BJ (cell line): ENCODE measurements at regions not wholly inside any gene's neighbourhood (a gene's known extent, or its start where the extent isn't known, plus 50 kb on each side); places are given as distances from the start of the nearest gene placed in this dataset.

Experiments used
- CTCF ChIA-PET: fragments of 350-600 bp; formaldehyde crosslinking; extraction: SDS; loops from one replicate; lab custom pipeline; 2021; ENCODE audit warnings: antibody characterized with exemption, inconsistent platforms; lab: Yijun Ruan, JAX
- POLR2A ChIA-PET: fragments of 300-600 bp; sonication (Branson Sonifier 250); formaldehyde crosslinking; extraction: SDS; loops from one replicate; lab custom pipeline; 2021; ENCODE audit warnings: antibody characterized with exemption; lab: Charles Lee
- DNase-seq: peaks from one replicate; pipeline ENCODE4 v3.0.0-alpha.2; 2011; ENCODE audit warnings: low read depth
- H3K27me3 ChIP-seq: 2 replicates; pipeline ENCODE4 v1.6.0; 2011; ENCODE audit warnings: low read length; ENCODE audit not compliant: control insufficient read depth, insufficient read depth
- H3K36me3 ChIP-seq: 2 replicates; pipeline ENCODE4 v1.5.1; 2011; ENCODE audit warnings: low read length; ENCODE audit not compliant: control insufficient read depth, insufficient read depth
- H3K4me3 ChIP-seq: 2 replicates; pipeline ENCODE4 v1.5.1; 2011; ENCODE audit warnings: low read depth, mild to moderate bottlenecking, control low read depth, low read length
- CTCF ChIP-seq: IDR thresholded peaks from 2 replicates; pipeline ENCODE4 v1.5.1; 2011; ENCODE audit warnings: low read depth, mild to moderate bottlenecking, control low read depth, inconsistent platforms, low read length, moderate library complexity; ENCODE audit not compliant: insufficient read depth

DNA sequence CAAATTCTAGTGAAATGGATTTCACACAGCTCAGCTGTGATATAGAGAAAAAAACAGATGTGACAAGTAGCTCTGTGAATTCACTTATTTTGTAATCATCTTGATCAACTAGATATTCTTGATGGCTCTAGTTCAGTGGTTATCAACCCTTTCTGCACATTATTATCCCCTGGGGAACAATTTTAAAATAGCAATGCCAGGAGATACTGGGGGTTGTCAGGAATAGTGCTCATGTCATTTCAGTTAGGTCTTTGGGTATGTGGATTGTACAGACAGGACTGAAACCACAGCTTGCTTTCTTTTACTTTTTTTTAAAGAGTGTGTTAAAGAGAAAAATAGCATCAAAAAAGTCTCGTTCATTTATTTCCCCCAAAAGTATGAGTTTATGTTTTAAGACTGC is 269.0 kb upstream of the PDGFD start:
- ChIA-PET POLR2A (no interaction called here), CTCF (no interaction called here)
- Histone ChIP-seq H3K36me3 (no peaks in the 10 kb centered on the region), H3K27me3 (no peaks in the 10 kb centered on the region), H3K4me3 (no peak overlapping the region)
- no peak for TF ChIP-seq CTCF
- DNase-seq, result no peak

DNA sequence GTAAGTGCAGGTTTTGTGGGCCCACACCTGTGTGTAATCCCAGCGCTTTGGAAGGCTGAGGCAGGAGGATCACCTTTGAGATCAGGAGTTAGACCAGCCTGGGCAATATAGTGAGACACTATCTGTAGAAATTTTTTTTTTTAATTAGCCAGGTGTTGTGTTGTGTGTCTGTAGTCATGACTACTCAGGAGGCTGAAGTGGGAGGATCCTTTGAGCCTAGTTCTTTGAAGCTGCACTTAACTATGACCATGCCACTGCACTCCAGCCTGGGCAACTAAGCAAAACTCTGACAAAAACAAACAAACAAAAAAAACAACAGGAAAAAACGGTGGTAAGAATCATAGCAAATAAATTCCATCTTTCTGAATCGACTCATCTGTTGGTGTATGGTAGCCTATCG is 268.6 kb upstream of the PDGFD start:
- Histone ChIP-seq H3K4me3 (no peak overlapping the region), H3K27me3 (no peaks in the 10 kb centered on the region)
- POLR2A ChIA-PET, result no interaction called here

DNA sequence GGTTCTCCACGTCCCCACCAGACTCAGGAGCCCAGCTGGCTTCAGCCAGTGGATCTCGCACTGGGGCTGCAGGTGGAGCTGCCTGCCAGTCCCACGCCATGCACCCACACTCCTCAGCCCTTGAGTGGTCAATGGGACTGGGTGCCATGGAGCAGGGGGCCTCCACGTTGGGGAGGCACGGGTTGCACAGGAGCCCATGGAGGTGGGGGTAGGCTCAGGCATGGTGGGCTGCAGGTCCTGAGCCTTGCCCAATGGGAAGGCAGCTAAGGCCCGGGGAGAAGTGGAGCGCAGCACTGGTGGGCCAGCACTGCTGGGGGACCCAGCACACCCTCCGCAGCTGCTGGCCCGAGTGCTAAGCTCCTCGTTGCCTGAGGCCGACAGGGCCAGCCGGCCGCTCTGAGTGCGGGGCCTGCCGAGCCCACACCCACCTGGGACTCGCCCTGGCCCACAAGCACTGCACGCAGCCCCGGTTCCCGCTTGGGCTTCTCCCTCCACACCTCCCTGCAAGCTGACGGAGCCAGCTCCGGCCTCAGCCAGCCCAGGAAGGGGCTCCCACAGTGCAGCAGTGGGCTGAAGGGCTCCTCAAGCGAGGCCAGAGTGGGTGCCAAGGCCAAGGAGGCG is 258.5 kb upstream of the PDGFD start:
- CTCF ChIA-PET, result no interaction called here
- H3K27me3 ChIP-seq, result no peaks in the 10 kb centered on the region
- no peak overlapping the region for H3K4me3 ChIP-seq
- TF ChIP-seq CTCF, result no peak
- no peaks in the 10 kb centered on the region for H3K36me3 ChIP-seq
- POLR2A ChIA-PET, result no interaction called here
- DNase-seq, result no peak

More for the DNA sequence above, 268.6 kb upstream of the PDGFD start:
- CTCF ChIA-PET, result no interaction called here
- no peak for TF ChIP-seq CTCF
- DNase-seq, result no peak
- H3K36me3 ChIP-seq, result no peaks in the 10 kb centered on the region

DNA sequence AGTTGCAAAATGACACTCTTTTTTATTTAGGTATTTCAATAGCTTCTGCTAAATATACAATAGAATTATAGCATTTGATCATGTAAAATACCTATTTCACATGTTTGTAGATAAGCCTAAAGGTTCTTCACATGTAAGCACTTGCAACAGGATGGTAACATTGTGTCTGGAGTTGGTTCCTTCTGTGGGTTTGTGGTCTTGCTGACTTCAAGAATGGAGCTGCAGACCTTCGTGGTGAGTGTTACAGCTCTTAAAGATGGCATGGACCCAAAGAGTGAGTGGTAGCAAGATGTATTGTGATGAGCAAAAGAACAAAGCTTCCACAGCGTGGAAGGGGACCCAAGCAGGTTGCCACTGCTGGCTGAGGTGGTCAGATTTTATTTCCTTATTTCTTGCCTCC is 246.4 kb upstream of the PDGFD start:
- no peaks in the 10 kb centered on the region for H3K36me3 ChIP-seq
- TF ChIP-seq CTCF, result no peak
- no peaks in the 10 kb centered on the region for H3K27me3 ChIP-seq
- H3K4me3 ChIP-seq, result no peak overlapping the region
- no peak for DNase-seq
- POLR2A ChIA-PET, result no interaction called here
- CTCF ChIA-PET, result no interaction called here

- Histone ChIP-seq H3K4me3 (no peak overlapping the region), H3K27me3 (no peaks in the 10 kb centered on the region), H3K36me3 (no peaks in the 10 kb centered on the region)
- ChIA-PET CTCF (interaction anchor here (0.7 kb wide), 1 partner anchor 36 kb away, joined by 3 read pairs; no protein-coding TSS in a partner anchor), POLR2A (no interaction called here)
- no peak for DNase-seq
- no peak for TF ChIP-seq CTCF
Measured at GRCh38 chr11:104408630-104409029, 244.7 kb upstream of the PDGFD start.
